ENCODE measurements at regions not wholly inside any gene's neighbourhood (a gene's known extent, or its start where the extent isn't known, plus 50 kb on each side); places are given as distances from the start of the nearest gene placed in this dataset.

- Histone ChIP-seq H3K14ac (replicated peaks; ENCODE audit: low read depth, low read length) (no peak overlapping the region; the same call in 1 of the 2 replicates), H3K9me3 (ENCODE audit: control insufficient read depth, insufficient read depth, low read length) (no peaks in the 10 kb centered on the region; the same call in 1 of the 2 replicates), H3K4me3 (ENCODE audit: insufficient read depth, low read depth, low read length) (no peak overlapping the region), H2AFZ (replicated peaks; ENCODE audit: low read length, poor library complexity) (peak overlapping the region; percentile 76), H3K79me1 (ENCODE audit: low read depth in 1 of 2, low read length in 2 of 2) (no peaks in the 10 kb centered on the region), H2BK120ac (ENCODE audit: low read depth, low read length) (peak overlapping the region; percentile 59), H2BK20ac (ENCODE audit: low read depth, low read length) (peak overlapping the region; percentile 11), H3K18ac (ENCODE audit: low read depth, low read length) (peak overlapping the region; percentile 9; the same call in 1 of the 2 replicates), H2BK15ac (ENCODE audit: low read depth, low read length) (peak overlapping the region; percentile 63; the same call in 2 of the 3 replicates), H3K4me1 (ENCODE audit: control insufficient read depth, insufficient read depth, low read length) (peaks cover 16% of the 10 kb centered on the region), H2BK5ac (ENCODE audit: low read depth, low read length, poor library complexity, severe bottlenecking) (peak overlapping the region; percentile 51), H3K4ac (ENCODE audit: low read depth, low read length) (no peak overlapping the region), H4K5ac (ENCODE audit: low read depth, low read length) (peak overlapping the region; percentile 55), H2AK9ac (replicated peaks; ENCODE audit: low read depth, low read length, poor library complexity) (no peak overlapping the region), H3K4me2 (ENCODE audit: low read depth, low read length) (no peak overlapping the region), H3K56ac (ENCODE audit: extremely low read depth, insufficient read depth, low read length) (no peak overlapping the region), H2AK5ac (ENCODE audit: low read depth, low read length) (peak overlapping the region; percentile 11; the same call in 1 of the 2 replicates), H4K20me1 (ENCODE audit: insufficient read depth, low read length) (no peaks in the 10 kb centered on the region), H3K9me1 (ENCODE audit: insufficient read depth, low read length) (no peaks in the 10 kb centered on the region; the same call in 1 of the 2 replicates), H3K23ac (ENCODE audit: low read depth, low read length) (0 out of 2 replicates have a peak overlapping the region, but pooled peaks have one; percentile 10), H3K36me3 (ENCODE audit: control insufficient read depth, insufficient read depth, low read length) (no peaks in the 10 kb centered on the region), H3K27ac (ENCODE audit: insufficient read depth, low read length) (peak overlapping the region; percentile 41; the same call in 1 of the 2 replicates), H4K8ac (ENCODE audit: low read depth in 2 of 2, low read length in 2 of 2) (peak overlapping the region in 1 of 2 experiments; percentile 36; a peak in 1 of 4 replicates), H4K91ac (ENCODE audit: insufficient read depth, low read depth, low read length) (no peak overlapping the region; the same call in 1 of the 2 replicates), H3K9ac (ENCODE audit: low read depth, low read length) (no peak overlapping the region), H3K27me3 (ENCODE audit: control insufficient read depth, insufficient read depth, low read length) (no peaks in the 10 kb centered on the region)
- ChIA-PET POLR2A (ENCODE audit: unreplicated experiment) (no interaction called here), CTCF (no interaction called here)
- DNase-seq: peak; percentile 31
- BruUV-seq (replicated peaks): no TSS peak
- in situ Hi-C loops (cut with MboI; ENCODE audit: low sequenced_read_pairs): no loop called here
- intact Hi-C loops (cut with micrococcal nuclease): no loop called here
- TF ChIP-seq, protein P1, sequence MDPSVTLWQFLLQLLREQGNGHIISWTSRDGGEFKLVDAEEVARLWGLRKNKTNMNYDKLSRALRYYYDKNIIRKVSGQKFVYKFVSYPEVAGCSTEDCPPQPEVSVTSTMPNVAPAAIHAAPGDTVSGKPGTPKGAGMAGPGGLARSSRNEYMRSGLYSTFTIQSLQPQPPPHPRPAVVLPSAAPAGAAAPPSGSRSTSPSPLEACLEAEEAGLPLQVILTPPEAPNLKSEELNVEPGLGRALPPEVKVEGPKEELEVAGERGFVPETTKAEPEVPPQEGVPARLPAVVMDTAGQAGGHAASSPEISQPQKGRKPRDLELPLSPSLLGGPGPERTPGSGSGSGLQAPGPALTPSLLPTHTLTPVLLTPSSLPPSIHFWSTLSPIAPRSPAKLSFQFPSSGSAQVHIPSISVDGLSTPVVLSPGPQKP (IDR thresholded peaks at IDR 0.05; ENCODE audit: borderline replicate concordance, low read depth, low read length): no peak
- 0 out of 2 replicates have a peak, but pooled peaks have one; percentile 6 for TF ChIP-seq MAFK (IDR thresholded peaks at IDR 0.05; ENCODE audit: low read depth, low read length)
- peak; percentile 66; the same call in 1 of the 2 replicates for TF ChIP-seq NFE2L2 (IDR thresholded peaks at IDR 0.05; ENCODE audit: low read depth, low read length)
- dilution Hi-C loops (cut with HindIII; ENCODE audit: low sequenced_read_pairs, unreplicated experiment): no loop called here
- 64% methylated on average over 7 of the region's 9 CpGs; no CpG with 5 or more reads in 1 of the 2 experiments for WGBS, 2 experiments (ENCODE audit: extremely low coverage in 2 of 2, insufficient read length in 1 of 2)
- ATAC-seq (ENCODE audit: low read depth): peak; percentile 48
Observed at GRCh38 chr3:150022381-150023238, 51.9 kb upstream of the PFN2 start.

Measured in IMR-90 (cell line).